GM21529 (cell line): ENCODE measurements at regions not wholly inside any gene's neighbourhood (a gene's known extent, or its start where the extent isn't known, plus 50 kb on each side); places are given as distances from the start of the nearest gene placed in this dataset.
A peak's percentile ranks its signal among the peaks of the same experiment; 100 is the strongest.

Experiments used
- ATAC-seq: cut with Tn5 transposase; IDR thresholded peaks from one replicate; pipeline ENCODE4 v1.9.1; 2021; ENCODE audit not compliant: unreplicated experiment

GRCh38 chr1:4010814-4011605 lies 110.9 kb upstream of the C1orf174 start:
- no peak for ATAC-seq

GRCh38 chr1:4016351-4017130 lies 116.5 kb upstream of the C1orf174 start:
- ATAC-seq = no peak

- no peak for ATAC-seq
Measured at GRCh38 chr1:4017636-4018365, 117.7 kb upstream of the C1orf174 start.

- ATAC-seq = no peak
Measured at GRCh38 chr1:4018466-4019146, 118.5 kb upstream of the C1orf174 start.

- no peak for ATAC-seq
Measured at GRCh38 chr1:4019147-4019521, 119.1 kb upstream of the C1orf174 start.

- ATAC-seq = no peak
Measured at GRCh38 chr1:4019606-4020331, 119.7 kb upstream of the C1orf174 start.

- no peak for ATAC-seq
Measured at GRCh38 chr1:4020449-4020848, 120.4 kb upstream of the C1orf174 start.

GRCh38 chr1:4021136-4021973 lies 121.3 kb upstream of the C1orf174 start:
- no peak for ATAC-seq

GRCh38 chr1:4021974-4022268 lies 121.8 kb upstream of the C1orf174 start:
- ATAC-seq = no peak

- ATAC-seq = no peak
Measured at GRCh38 chr1:4022715-4023114, 122.6 kb upstream of the C1orf174 start.

- ATAC-seq = no peak
Measured at GRCh38 chr1:4023678-4024077, 123.6 kb upstream of the C1orf174 start.

- no peak for ATAC-seq
Measured at GRCh38 chr1:4024811-4025210, 124.7 kb upstream of the C1orf174 start.

GRCh38 chr1:4025752-4026151 lies 125.7 kb upstream of the C1orf174 start:
- ATAC-seq = no peak

- no peak for ATAC-seq
Measured at GRCh38 chr1:4027008-4027407, 126.9 kb upstream of the C1orf174 start.

- peak; percentile 79 for ATAC-seq
Measured at GRCh38 chr1:4027492-4028138, 127.5 kb upstream of the C1orf174 start.

GRCh38 chr1:4028139-4028501 lies 128.0 kb upstream of the C1orf174 start:
- no peak for ATAC-seq

- no peak for ATAC-seq
Measured at GRCh38 chr1:4029376-4029775, 129.3 kb upstream of the C1orf174 start.

GRCh38 chr1:4032571-4032970 lies 132.5 kb upstream of the C1orf174 start:
- ATAC-seq = no peak

- no peak for ATAC-seq
Measured at GRCh38 chr1:4033129-4033676, 133.1 kb upstream of the C1orf174 start.
